HG03135 (cell line): ENCODE measurements at regions not wholly inside any gene's neighbourhood (a gene's known extent, or its start where the extent isn't known, plus 50 kb on each side); places are given as distances from the start of the nearest gene placed in this dataset.
"Not testable (repeated sequence)": the region's sequence is repeated elsewhere in the genome, so short reads cannot be mapped to it uniquely, and the experiment has no call there.

Experiments
- ATAC-seq: cut with Tn5 transposase; IDR thresholded peaks from one replicate; pipeline ENCODE4 v1.9.1; 2021; ENCODE audit warnings: mild to moderate bottlenecking, moderate library complexity; ENCODE audit not compliant: unreplicated experiment

GRCh38 chr6:100101644-100102043, 107.6 kb upstream of the MCHR2 start:
- no peak for ATAC-seq

GRCh38 chr6:100100776-100101175, 106.8 kb upstream of the MCHR2 start:
- ATAC-seq: no peak

DNA sequence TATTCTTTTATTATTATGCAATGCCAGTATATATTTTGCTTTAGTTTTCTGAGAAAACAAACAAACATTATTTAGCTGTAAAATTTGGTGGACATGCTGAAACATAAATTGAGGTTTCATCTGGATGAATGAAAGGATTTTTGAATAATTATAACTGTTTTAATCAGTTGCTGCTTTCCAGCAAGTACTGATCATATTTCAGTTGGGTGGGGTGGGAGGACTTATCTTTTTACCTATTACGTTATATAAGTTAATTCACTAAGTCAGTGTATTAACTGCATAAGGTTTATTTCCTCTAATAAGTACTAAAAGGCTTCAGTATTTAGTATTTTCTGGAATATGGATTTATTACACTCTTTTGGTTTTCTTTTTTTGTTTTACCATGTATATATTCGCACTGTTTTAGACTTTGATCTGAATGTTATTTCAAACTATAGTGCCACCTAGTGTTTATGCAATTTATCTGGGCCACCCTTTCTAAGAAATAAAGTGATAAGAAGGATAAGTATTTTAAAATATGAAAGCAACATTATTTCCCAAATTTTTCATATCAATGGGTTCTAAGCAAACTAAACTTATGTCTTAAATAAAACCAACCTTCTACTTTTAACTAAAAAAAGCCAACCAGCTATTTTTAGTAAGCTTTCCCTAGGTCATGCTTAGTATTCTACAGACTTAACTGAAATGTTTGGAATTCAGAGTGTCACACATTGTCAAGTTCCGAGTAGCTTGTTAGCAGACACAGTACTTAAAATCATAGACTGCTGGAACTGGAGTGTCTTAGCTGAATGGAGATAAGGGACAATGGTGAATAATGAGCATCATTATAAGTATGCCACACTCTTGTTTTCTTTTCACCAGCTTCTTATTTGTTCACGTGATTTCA, 105.4 kb upstream of the MCHR2 start:
- no peak for ATAC-seq

DNA sequence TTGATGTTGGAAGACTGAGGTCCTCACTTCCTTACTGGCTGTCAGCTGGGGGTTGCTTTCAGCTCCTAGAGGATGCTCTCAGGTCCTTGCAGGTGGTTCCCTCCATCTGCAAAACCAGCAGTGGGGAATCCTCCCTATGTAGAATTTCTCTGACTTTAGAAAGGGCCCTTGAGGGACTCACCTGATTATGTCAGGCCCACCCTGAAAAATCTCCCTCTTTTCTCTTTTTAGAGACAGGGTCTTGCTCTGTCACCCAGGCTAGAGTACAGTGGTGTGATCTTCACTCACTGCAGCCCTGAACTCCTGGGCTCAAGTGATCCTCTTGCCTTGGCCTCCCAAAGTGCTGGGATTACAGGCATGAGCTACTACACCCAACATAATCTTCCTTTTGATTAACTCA, 102.9 kb upstream of the MCHR2 start:
- ATAC-seq: no peak

GRCh38 chr6:100096341-100096740, 102.3 kb upstream of the MCHR2 start:
- ATAC-seq: no peak

GRCh38 chr6:100093405-100093804, 99.4 kb upstream of the MCHR2 start:
- no peak for ATAC-seq

DNA sequence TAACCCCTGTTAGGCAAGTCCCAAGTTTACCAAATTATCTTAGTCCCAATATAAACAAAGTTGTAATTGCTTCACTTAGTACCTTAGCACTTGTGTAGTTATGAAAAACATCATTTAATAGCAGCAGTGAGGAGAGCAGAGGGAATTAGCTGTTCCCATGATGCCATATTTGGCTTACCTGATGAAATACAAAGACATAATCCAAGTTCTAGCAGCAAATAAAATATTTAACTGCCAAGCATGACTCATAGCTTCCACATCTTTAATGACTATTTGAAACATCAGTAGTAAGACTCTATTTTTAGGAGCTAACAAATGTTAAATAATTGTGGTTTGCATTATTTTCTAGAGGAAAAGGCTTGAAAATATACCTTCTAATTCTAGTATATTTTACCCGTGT, 94.0 kb upstream of the MCHR2 start:
- ATAC-seq: no peak

DNA sequence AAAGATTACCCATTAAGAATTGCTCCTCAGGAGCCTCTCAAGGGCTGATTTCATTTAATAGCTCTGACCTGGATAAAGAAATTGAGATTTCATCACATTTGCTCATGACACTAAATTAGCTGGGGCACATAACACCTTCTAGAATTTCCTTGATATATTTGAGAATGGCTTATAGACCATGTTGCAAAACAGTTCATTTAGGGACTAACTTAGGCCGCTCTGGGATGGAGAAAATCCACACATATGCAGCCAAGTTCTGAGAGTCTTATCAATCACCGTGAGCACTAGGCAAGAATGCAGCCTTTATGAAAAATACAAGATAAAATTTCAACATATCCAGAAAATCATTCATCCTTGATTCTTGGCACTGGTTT, 91.0 kb upstream of the MCHR2 start:
- ATAC-seq: no peak

- ATAC-seq: no peak
Observed at GRCh38 chr6:100084316-100084990, 90.4 kb upstream of the MCHR2 start.

DNA sequence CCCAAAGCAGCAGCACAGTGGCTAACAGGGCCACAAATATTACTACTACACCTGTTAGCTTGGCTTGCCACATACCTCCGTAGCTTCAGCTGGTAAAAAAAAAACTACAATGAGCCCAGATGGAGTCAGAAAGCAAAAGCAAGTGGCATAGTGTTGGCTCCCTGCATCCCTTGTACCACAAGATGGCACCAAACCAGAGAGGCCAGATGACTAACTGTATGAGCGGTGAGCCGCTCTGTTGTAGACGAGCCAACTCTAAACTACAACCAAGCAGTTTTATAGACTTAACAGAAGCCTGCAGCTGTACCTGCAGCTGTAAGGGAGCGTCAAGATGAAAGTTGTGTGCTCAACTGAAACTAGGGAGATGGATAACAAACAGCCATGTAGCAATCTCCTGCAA, 84.5 kb upstream of the MCHR2 start:
- no peak for ATAC-seq

DNA sequence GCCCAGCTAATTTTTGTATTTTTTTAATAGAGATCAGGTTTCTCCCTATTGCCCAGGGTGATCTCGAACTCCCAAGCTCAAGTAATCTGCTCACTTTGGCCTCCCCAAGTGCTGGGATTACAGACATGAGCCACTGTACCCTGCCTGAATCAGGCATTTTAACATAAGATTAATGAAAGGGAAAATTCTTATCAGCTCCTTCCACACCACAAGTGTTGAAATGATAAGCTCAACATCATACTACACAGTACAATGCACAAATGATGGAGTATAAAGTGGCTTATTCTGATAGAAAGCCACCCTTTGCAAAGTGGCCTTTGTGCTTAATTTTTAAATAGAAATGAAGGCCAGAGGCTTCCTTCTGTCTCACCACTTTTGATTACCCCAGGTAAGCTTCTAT, 71.3 kb upstream of the MCHR2 start:
- no peak for ATAC-seq

GRCh38 chr6:100062621-100063020, 68.6 kb upstream of the MCHR2 start:
- no peak for ATAC-seq

DNA sequence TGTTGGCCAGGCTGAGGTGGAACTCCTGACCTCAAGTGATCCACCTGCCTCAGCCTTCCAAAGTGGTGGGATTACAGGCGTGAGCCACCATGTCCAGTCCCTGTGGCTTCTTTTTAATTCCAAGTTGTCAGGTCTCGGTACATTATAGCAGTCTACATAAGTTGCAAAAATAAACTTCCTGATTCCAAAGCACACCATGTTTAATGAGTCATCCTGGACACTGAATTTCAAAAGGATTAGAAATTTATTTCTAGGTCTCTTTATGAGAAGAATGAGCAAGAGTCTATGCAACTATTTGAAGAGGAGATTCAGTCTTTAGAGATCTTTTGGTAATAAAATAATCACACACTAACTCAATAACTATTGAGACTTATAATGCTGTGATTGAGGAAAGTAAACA, 63.9 kb upstream of the MCHR2 start:
- no peak for ATAC-seq

GRCh38 chr6:100050550-100050949, 56.5 kb upstream of the MCHR2 start:
- no peak for ATAC-seq

DNA sequence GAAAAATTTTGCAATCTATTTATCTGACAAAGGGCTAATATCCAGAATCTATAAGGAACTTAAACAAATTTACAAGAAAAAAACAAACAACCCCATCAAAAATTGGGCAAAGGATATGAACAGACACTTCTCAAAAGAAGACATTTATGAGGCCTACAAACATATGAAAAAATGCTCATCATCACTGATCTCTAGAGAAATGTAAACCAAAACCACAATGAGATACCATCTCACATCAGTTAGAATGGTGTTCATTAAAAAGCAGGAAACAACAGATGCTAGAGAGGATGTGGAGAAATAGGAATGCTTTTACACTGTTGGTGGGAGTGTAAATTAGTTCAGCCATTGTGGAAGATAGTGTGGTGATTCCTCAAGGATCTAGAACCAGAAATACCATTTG, 49.9 kb upstream of the MCHR2 start:
- ATAC-seq: not testable (repeated sequence)
